Stimulated activated CD4-positive, alpha-beta T cell treated with anti-CD3 and anti-CD28 coated beads, Interleukin-1b, Interleukin-23, amount 100 ng/mL, for 48 hours (primary cell): ENCODE measurements at regions not wholly inside any gene's neighbourhood (a gene's known extent, or its start where the extent isn't known, plus 50 kb on each side); places are given as distances from the start of the nearest gene placed in this dataset.

Experiments used
- DNase-seq: peaks from one replicate; pipeline ENCODE4 v3.0.0-alpha.2; 2020

- no peak for DNase-seq
Measured at GRCh38 chr12:75974323-75975187, 57.0 kb downstream of the PHLDA1 start.

DNA sequence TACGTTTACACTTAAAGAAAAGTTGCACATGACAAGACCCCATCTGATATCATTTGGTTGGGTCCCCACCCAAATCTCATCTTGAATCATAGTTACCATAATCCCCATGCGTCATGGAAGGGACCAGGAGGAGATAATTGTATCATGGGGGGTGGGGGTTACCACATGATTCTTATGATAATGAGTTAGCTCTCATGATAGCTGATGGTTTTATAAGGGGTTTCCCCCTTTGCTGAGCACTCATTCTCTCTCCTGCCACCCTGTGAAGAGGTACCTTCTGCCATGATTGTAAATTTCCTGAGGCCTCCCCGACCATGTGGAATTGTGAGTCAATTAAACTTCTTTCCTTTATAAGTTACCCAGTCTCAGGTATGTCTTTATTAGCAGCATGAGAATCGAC lies 60.3 kb downstream of the PHLDA1 start:
- DNase-seq: no peak

- DNase-seq: no peak
Measured at GRCh38 chr12:75970310-75970709, 61.3 kb downstream of the PHLDA1 start.

- no peak for DNase-seq
Measured at GRCh38 chr12:75969768-75970167, 61.8 kb downstream of the PHLDA1 start.

- DNase-seq: no peak
Measured at GRCh38 chr12:75965661-75966060, 65.9 kb downstream of the PHLDA1 start.

DNA sequence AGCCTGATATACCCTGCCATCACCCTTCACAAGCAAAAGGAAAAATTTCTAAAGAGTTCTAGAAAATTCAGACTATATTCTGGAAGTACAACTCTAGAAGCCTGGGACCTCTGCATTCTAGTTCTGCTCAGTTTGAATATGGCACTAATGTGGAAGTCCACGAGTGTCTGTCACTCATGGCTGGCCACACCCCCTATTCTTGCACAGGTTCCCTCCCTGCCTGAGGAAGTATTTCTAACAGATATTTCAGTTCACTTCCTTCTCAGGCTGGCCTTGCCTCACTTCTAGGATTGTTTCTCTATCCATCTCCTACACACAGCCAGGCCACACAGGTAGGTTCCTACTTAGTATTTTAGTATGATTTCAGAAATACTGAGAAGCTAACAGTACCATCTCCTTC lies 67.4 kb downstream of the PHLDA1 start:
- no peak for DNase-seq

DNA sequence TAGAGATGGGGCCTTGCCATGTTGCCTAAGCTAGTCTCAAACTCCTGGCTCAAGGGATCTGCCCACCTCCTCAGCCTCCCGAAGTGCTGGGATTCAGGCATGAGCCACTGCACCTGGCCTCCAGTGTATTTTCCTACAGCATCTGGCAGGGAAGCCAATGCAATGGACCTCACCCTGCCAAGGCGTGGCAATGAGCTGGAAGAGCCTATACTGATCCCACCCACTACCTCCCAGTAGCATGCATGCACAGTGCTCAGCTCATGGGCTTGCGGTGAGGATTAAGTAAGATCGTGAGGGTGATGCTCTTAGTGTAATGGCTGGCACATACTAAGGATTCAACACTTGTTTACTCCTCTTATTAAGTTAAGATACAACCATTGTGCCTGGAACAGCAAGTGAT lies 69.7 kb downstream of the PHLDA1 start:
- no peak for DNase-seq

GRCh38 chr12:75960954-75961661 lies 70.5 kb downstream of the PHLDA1 start:
- DNase-seq: no peak

GRCh38 chr12:75960086-75960910 lies 71.3 kb downstream of the PHLDA1 start:
- no peak for DNase-seq

GRCh38 chr12:75959506-75959905 lies 72.1 kb downstream of the PHLDA1 start:
- no peak for DNase-seq

GRCh38 chr12:75959060-75959459 lies 72.5 kb downstream of the PHLDA1 start:
- no peak for DNase-seq

DNA sequence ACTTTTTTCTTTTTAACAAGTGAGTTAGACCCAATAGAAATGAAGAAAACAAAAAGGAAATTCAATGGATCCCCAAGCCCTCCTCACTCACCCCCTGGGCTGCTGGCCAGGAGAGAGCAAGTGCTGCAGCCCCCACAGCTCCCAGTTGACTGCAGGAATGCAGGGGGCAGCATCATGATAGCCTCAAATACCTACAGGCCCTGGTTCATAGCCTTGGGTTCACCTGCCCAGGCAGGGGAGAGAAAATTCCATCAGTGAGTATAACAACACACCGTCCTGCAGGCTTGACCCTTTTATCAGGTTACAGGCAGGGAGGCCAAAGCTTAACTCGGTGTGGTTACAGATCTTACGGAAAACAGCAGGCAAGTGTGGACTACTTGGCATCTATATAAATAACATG lies 76.3 kb downstream of the PHLDA1 start:
- no peak for DNase-seq

GRCh38 chr12:75954749-75955148 lies 76.8 kb downstream of the PHLDA1 start:
- DNase-seq: no peak

DNA sequence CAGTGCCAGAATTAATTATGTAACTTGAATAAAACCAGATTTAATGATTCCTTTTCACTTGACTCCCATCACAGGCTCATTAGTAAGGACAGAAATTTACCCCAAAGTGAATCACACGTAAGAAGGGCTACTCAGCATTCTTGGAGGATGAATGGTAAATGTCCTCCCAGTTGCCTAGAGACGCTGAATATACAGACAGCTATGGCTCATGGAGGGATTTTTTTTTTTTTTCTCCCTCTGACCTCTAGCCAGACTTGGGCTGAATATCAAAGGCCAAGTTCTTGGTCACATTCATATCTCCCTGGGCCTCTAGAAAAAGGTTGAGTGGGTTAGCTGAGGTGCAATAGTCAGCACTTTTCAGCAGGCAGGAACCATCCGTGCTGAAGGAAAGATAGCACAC lies 77.5 kb downstream of the PHLDA1 start:
- no peak for DNase-seq

DNA sequence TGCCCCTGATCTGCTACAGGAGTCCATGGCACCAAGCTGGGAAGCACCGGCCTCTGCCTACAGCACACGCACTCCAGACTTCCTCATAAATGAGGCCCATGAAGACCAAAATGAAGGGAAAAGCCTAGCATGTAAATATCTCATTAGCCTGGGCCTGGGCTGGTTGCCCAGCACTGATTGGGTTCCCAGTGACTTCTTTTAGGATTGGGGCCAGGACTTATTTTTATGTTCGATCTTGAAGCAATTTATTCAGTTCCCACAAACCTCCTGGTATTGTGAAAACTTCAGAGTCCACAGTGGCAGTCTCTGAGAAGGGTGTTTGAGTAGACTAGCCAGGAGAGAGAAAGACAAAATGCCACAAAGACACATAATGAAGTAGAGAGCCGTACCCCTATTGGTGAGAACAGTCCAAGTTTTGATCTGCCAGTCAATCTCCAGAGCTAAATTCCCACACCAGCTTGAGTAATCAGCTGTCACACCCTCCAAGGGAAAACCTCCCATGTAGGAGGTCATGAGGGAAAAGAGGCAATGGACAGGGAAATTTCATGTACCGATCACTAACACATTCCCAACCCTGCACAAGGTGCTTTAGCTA lies 78.2 kb downstream of the PHLDA1 start:
- no peak for DNase-seq

- no peak for DNase-seq
Measured at GRCh38 chr12:75951399-75952278, 79.9 kb downstream of the PHLDA1 start.

GRCh38 chr12:75947156-75947723 lies 84.3 kb downstream of the PHLDA1 start:
- no peak for DNase-seq

- no peak for DNase-seq
Measured at GRCh38 chr12:75945581-75945980, 86.0 kb downstream of the PHLDA1 start.

DNA sequence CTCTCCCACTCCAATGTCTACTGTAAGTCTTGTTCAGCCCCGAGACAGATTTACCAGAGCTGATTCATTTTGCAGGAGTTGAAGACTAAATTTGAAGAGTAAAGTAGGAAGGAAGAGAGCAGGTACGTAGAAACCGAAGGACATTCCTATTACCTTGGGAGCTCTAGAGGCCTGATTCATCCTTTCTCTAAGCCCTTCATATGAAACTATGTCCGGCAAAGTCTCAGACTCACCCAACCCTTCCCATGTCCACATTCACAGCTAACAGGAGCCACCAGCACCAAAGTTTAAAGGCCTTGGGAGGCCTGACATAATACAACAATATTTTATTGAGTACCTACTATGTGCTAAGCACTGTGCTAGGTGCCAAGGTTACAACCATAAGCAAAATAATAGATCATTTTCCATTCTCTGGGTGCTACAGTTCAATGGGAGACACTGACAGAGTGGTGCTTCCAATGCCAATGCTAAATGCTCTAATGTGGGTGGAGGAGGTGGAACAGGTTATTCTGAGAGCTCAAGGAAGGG lies 86.6 kb downstream of the PHLDA1 start:
- no peak for DNase-seq

- peak; percentile 23 for DNase-seq
Measured at GRCh38 chr12:75944097-75944904, 87.3 kb downstream of the PHLDA1 start.

DNA sequence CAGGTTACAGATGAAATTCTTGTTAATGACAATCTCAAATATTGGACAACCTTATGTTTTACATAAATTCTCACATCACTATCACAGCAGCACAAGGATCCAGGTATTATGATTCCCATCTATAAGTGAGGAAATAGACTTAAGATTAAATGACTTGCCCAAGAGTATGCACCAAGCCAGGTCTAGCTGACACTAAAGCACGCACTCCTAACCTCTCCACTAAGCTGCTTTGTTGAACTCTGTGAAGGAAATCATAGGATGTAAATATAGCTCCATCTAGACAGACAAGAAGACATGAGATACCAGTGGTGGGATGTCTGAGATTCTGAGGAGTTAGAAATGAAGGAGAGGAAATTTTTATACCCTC lies 87.9 kb downstream of the PHLDA1 start:
- no peak for DNase-seq
